Upper lobe of left lung (tissue), 6 donors: ENCODE measurements at regions not wholly inside any gene's neighbourhood (a gene's known extent, or its start where the extent isn't known, plus 50 kb on each side); places are given as distances from the start of the nearest gene placed in this dataset.

Experiments used
- ATAC-seq, 2 donors: fragments of 200-7000 bp; cut with Tn5 transposase; one replicate each; pipeline ENCODE4 v1.9.1; 2022; ENCODE audit warnings: mild to moderate bottlenecking in 2 of 2, moderate library complexity in 2 of 2; ENCODE audit not compliant: low FRiP score in 2 of 2
- DNase-seq, 2 donors: peaks; one replicate each; pipeline ENCODE4 v3.0.0-alpha.2; 2019 to 2020
- H3K27ac ChIP-seq, 4 donors: fragments of 200-600 bp; sonication (generic); one replicate each; pipeline ENCODE4 v1.5.1; 2016 to 2019
- H3K27me3 ChIP-seq, 4 donors: fragments of 200-600 bp; sonication (generic); one replicate each; pipeline ENCODE4 v1.5.1; 2017 to 2019
- H3K36me3 ChIP-seq, 4 donors: fragments of 200-600 bp; sonication (generic); one replicate each; pipeline ENCODE4 v1.5.1; 2016 to 2019
- H3K4me1 ChIP-seq, 4 donors: fragments of 200-600 bp; sonication (generic); one replicate each; pipeline ENCODE4 v1.5.1; 2018 to 2019
- H3K4me3 ChIP-seq, 4 donors: fragments of 200-600 bp; sonication (generic); one replicate each; pipeline ENCODE4 v1.5.1; 2017 to 2019; ENCODE audit warnings: mild to moderate bottlenecking in 2 of 4, moderate library complexity in 1 of 4
- H3K9me3 ChIP-seq, 4 donors: fragments of 200-600 bp; sonication (generic); one replicate each; pipeline ENCODE4 v1.5.1; 2018 to 2019
- EP300 ChIP-seq, 4 donors: sonication (generic); formaldehyde crosslinking; IDR thresholded peaks; one replicate each; pipeline ENCODE4 v1.5.1; 2017; ENCODE audit warnings: antibody characterized with exemption in 4 of 4, control low read depth in 2 of 4
- POLR2A ChIP-seq, 4 donors: fragments of 450-650 bp; IDR thresholded peaks; one replicate each; pipeline ENCODE4 v1.5.1; 2016 to 2017; ENCODE audit warnings: antibody characterized with exemption in 4 of 4, mild to moderate bottlenecking in 2 of 4
- POLR2AphosphoS5 ChIP-seq, 2 donors: sonication (generic); formaldehyde crosslinking; IDR thresholded peaks; one replicate each; pipeline ENCODE4 v1.5.1; 2017; ENCODE audit warnings: antibody characterized with exemption in 2 of 2
- WGBS, 2 donors: methylation state at CpG; one replicate each; pipeline ENCODE4 v1.1.5; 2017 to 2018; 5-methylcytosine and 5-hydroxymethylcytosine counted together
- TF ChIP-seq, protein P1 (sequence below), 6 experiments: fragments of 450-650 bp in 4 of 6; fragments of 200-600 bp in 2 of 6; sonication (generic) in 2 of 6; IDR thresholded peaks; one replicate each; pipeline ENCODE4 v1.5.1; 2016 to 2019; ENCODE audit warnings: antibody characterized with exemption in 6 of 6
- donor health status: DM: no; HTN: no; CAD: no; lungs with moderate emphysema.
- donor health status: DM: no; HTN: yes; CAD: no; lungs with severe emphysema.

DNA sequence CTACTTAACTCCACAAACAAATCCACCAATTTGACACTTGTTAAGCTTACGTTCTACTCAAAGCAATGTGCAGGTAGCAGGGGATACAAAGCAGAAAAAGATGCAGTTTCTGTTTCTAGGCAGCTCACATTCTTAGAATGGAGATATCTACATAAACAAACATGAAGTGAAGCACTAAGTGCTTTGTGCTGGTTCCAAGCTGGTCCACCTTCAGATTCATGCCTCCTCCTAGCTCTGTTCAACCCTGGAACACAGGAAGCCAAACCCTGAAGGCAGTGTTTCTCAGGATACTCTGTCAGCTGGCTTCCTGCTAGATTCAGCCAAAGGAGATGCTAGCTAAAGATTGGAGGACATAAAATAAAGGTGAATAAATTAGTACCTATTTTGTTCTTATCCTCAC, 55.3 kb upstream of the NOL4 start:
- TF ChIP-seq POLR2AphosphoS5 (IDR thresholded peaks at IDR 0.05) (no peak), POLR2A (IDR thresholded peaks at IDR 0.05) (no peak), EP300 (IDR thresholded peaks at IDR 0.05) (no peak)
- TF ChIP-seq, protein P1, sequence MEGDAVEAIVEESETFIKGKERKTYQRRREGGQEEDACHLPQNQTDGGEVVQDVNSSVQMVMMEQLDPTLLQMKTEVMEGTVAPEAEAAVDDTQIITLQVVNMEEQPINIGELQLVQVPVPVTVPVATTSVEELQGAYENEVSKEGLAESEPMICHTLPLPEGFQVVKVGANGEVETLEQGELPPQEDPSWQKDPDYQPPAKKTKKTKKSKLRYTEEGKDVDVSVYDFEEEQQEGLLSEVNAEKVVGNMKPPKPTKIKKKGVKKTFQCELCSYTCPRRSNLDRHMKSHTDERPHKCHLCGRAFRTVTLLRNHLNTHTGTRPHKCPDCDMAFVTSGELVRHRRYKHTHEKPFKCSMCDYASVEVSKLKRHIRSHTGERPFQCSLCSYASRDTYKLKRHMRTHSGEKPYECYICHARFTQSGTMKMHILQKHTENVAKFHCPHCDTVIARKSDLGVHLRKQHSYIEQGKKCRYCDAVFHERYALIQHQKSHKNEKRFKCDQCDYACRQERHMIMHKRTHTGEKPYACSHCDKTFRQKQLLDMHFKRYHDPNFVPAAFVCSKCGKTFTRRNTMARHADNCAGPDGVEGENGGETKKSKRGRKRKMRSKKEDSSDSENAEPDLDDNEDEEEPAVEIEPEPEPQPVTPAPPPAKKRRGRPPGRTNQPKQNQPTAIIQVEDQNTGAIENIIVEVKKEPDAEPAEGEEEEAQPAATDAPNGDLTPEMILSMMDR (IDR thresholded peaks at IDR 0.05) = no peak
- no peak for DNase-seq
- Histone ChIP-seq H3K4me3 (no peak overlapping the region), H3K4me1 (no peaks in the 10 kb centered on the region), H3K27ac (no peak overlapping the region), H3K36me3 (no peaks in the 10 kb centered on the region), H3K9me3 (no peaks in the 10 kb centered on the region), H3K27me3 (no peaks in the 10 kb centered on the region)
- 61 to 74% methylated on average over 1 of the region's 1 CpG for WGBS, 2 donors
- no peak for ATAC-seq

GRCh38 chr18:34280653-34281052, 55.9 kb upstream of the NOL4 start:
- Histone ChIP-seq H3K4me3 (no peak overlapping the region), H3K27me3 (no peaks in the 10 kb centered on the region), H3K27ac (no peak overlapping the region), H3K4me1 (no peaks in the 10 kb centered on the region), H3K36me3 (no peaks in the 10 kb centered on the region), H3K9me3 (no peaks in the 10 kb centered on the region)
- TF ChIP-seq EP300 (IDR thresholded peaks at IDR 0.05) (no peak), POLR2AphosphoS5 (IDR thresholded peaks at IDR 0.05) (no peak), POLR2A (IDR thresholded peaks at IDR 0.05) (no peak)
- TF ChIP-seq, protein P1 (IDR thresholded peaks at IDR 0.05) = no peak
- ATAC-seq (no peak), DNase-seq (no peak)
- 76 to 86% methylated on average over 4 of the region's 4 CpGs for WGBS, 2 donors

DNA sequence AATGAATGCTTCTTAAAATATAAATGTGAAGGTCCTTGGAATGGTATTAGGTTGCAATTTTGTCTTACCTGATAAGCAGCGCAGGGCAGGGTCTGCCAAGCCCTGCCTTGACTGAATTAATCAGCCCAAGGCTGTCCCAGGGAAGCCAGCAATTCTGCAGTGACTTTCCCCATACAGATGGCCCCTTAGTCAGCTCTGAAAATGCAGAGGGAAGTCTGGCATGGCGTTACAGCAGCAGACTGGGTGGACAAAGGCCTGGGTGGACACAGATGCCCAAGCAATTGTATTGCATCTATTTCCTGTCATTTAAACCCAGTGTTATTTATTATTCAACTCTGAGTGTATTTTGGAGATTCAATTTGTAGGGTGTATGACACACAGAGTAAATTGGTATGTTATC, 56.6 kb upstream of the NOL4 start:
- 46 to 60% methylated on average over 2 of the region's 2 CpGs for whole genome bisulfite sequencing, 2 donors

GRCh38 chr18:34281722-34282121, 57.0 kb upstream of the NOL4 start:
- WGBS, 2 donors = 70 to 78% methylated on average over 3 of the region's 3 CpGs

More for the DNA sequence above, 56.6 kb upstream of the NOL4 start:
- H3K4me1 ChIP-seq = no peaks in the 10 kb centered on the region
- no peaks in the 10 kb centered on the region for H3K9me3 ChIP-seq
- DNase-seq (no peak), ATAC-seq (no peak)
- no peaks in the 10 kb centered on the region for H3K27me3 ChIP-seq
- no peak overlapping the region for H3K27ac ChIP-seq
- no peaks in the 10 kb centered on the region for H3K36me3 ChIP-seq
- no peak for TF ChIP-seq POLR2AphosphoS5 (IDR thresholded peaks at IDR 0.05)
- TF ChIP-seq POLR2A (IDR thresholded peaks at IDR 0.05) = no peak
- TF ChIP-seq EP300 (IDR thresholded peaks at IDR 0.05) = no peak
- TF ChIP-seq, protein P1 (IDR thresholded peaks at IDR 0.05) = no peak
- no peak overlapping the region for H3K4me3 ChIP-seq

DNA sequence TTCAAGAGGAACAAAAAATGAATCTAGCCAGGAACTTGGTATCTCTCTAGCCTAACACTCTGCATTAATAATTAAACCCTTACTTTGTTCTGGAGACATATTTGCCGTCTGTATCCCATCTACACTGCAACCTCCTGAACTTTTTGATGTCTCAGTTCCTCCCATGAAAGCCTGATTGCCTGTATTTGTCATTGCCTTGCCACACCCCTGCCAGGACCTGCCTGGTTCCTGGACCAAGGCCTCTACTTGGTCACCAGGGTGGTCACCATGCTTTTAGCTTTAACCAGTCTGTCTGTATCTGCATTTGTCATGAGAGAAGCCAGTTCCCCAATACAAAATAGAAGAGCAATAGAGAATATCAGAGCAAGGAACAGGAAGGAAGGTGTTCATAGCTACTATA, 58.8 kb upstream of the NOL4 start:
- no peaks in the 10 kb centered on the region for H3K36me3 ChIP-seq
- H3K9me3 ChIP-seq = peaks cover 4 to 10% (median 8%) of the 10 kb centered on the region in 4 donors
- H3K4me1 ChIP-seq = no peaks in the 10 kb centered on the region
- H3K27me3 ChIP-seq = no peaks in the 10 kb centered on the region
- no peak overlapping the region for H3K27ac ChIP-seq
- TF ChIP-seq, protein P1 (IDR thresholded peaks at IDR 0.05) = no peak
- TF ChIP-seq POLR2AphosphoS5 (IDR thresholded peaks at IDR 0.05) (no peak), EP300 (IDR thresholded peaks at IDR 0.05) (no peak), POLR2A (IDR thresholded peaks at IDR 0.05) (no peak)
- no peak overlapping the region for H3K4me3 ChIP-seq
- 32 to 63% methylated on average over 1 of the region's 1 CpG for WGBS, 2 donors
- DNase-seq (no peak), ATAC-seq (no peak)

More at GRCh38 chr18:34281722-34282121, 57.0 kb upstream of the NOL4 start:
- Histone ChIP-seq H3K4me3 (no peak overlapping the region), H3K4me1 (no peaks in the 10 kb centered on the region), H3K36me3 (no peaks in the 10 kb centered on the region), H3K9me3 (no peaks in the 10 kb centered on the region), H3K27ac (no peak overlapping the region), H3K27me3 (no peaks in the 10 kb centered on the region)
- TF ChIP-seq EP300 (IDR thresholded peaks at IDR 0.05) (no peak), POLR2A (IDR thresholded peaks at IDR 0.05) (no peak), POLR2AphosphoS5 (IDR thresholded peaks at IDR 0.05) (no peak)
- TF ChIP-seq, protein P1 (IDR thresholded peaks at IDR 0.05) = no peak
- DNase-seq (no peak), ATAC-seq (no peak)
